WTC11 (cell line): ENCODE measurements at regions not wholly inside any gene's neighbourhood (a gene's known extent, or its start where the extent isn't known, plus 50 kb on each side); places are given as distances from the start of the nearest gene placed in this dataset.

ENCODE experiments used
- ATAC-seq: fragments of 200-7000 bp; cut with Tn5 transposase; 2 replicates; pipeline ENCODE4 v1.10.0; 2021; ENCODE audit warnings: mild to moderate bottlenecking, moderate library complexity
- CTCF ChIA-PET: fragments of 300-600 bp; sonication (Branson Sonifier 250); formaldehyde crosslinking; loops from one replicate; lab custom pipeline; 2021; ENCODE audit warnings: antibody characterized with exemption; lab: Charles Lee
- POLR2A ChIA-PET: fragments of 350-600 bp; sonication (Branson Sonifier 250); formaldehyde crosslinking; loops from one replicate; lab custom pipeline; 2021; ENCODE audit warnings: antibody characterized with exemption; lab: Charles Lee
- DNase-seq: peaks from one replicate; pipeline ENCODE4 v3.0.0; 2021; ENCODE audit warnings: low spot score
- H3K27ac Mint-ChIP-seq: 2 replicates; pipeline ENCODE4 v1.8.0; 2021; ENCODE audit warnings: mixed read lengths
- H3K27me3 Mint-ChIP-seq: 2 replicates; pipeline ENCODE4 v1.8.0; 2021; ENCODE audit warnings: low read depth, mild to moderate bottlenecking, moderate library complexity, mixed read lengths
- H3K36me3 Mint-ChIP-seq: 2 replicates; pipeline ENCODE4 v1.8.0; 2021; ENCODE audit warnings: mixed read lengths
- H3K4me1 Mint-ChIP-seq: 2 replicates; pipeline ENCODE4 v1.8.0; 2022; ENCODE audit warnings: mixed read lengths
- H3K4me3 Mint-ChIP-seq: 2 replicates; pipeline ENCODE4 v1.8.0; 2021; ENCODE audit warnings: mild to moderate bottlenecking, moderate library complexity, mixed read lengths
- H3K9me3 Mint-ChIP-seq: 2 replicates; pipeline ENCODE4 v1.8.0; 2021; ENCODE audit warnings: mixed read lengths
- AFF4 ChIP-seq: sonication (generic); formaldehyde crosslinking; IDR thresholded peaks from 2 replicates; pipeline ENCODE4 v1.8.1; 2023; ENCODE audit warnings: mild to moderate bottlenecking, missing genetic modification reagents, borderline replicate concordance
- ATF3 ChIP-seq: sonication (generic); formaldehyde crosslinking; conservative IDR thresholded peaks from 2 replicates; pipeline ENCODE4 v1.8.1; 2022; ENCODE audit warnings: mild to moderate bottlenecking, missing genetic modification reagents
- CREM ChIP-seq: sonication (generic); formaldehyde crosslinking; IDR thresholded peaks from 2 replicates; pipeline ENCODE4 v1.8.1; 2022; ENCODE audit warnings: mild to moderate bottlenecking, missing genetic modification reagents, moderate library complexity
- E2F4 ChIP-seq: sonication (generic); formaldehyde crosslinking; IDR thresholded peaks from 2 replicates; pipeline ENCODE4 v1.8.1; 2022; ENCODE audit warnings: low read depth, mild to moderate bottlenecking, moderate library complexity, missing genetic modification reagents, borderline replicate concordance
- EMX1 ChIP-seq: fragments of 250-450 bp; sonication (Bioruptor Pico); IDR thresholded peaks from 2 replicates; pipeline ENCODE4 v1.8.0; 2021; ENCODE audit warnings: mild to moderate bottlenecking
- HMGA2 ChIP-seq: fragments of 250-450 bp; sonication (Bioruptor Pico); IDR thresholded peaks from 2 replicates; pipeline ENCODE4 v1.4.0; 2021; ENCODE audit warnings: mild to moderate bottlenecking, moderate library complexity
- IRF1 ChIP-seq: sonication (generic); formaldehyde crosslinking; IDR thresholded peaks from 2 replicates; pipeline ENCODE4 v1.8.0; 2023; ENCODE audit warnings: missing genetic modification reagents
- MLX ChIP-seq: sonication (generic); formaldehyde crosslinking; IDR thresholded peaks from 2 replicates; pipeline ENCODE4 v1.8.1; 2023; ENCODE audit warnings: mild to moderate bottlenecking, missing genetic modification reagents, moderate library complexity
- MXD4 ChIP-seq: fragments of 250-450 bp; sonication (Bioruptor Pico); IDR thresholded peaks from 2 replicates; pipeline ENCODE4 v1.8.0; 2021; ENCODE audit warnings: mild to moderate bottlenecking, moderate library complexity, borderline replicate concordance
- MYBL2 ChIP-seq: sonication (generic); formaldehyde crosslinking; IDR thresholded peaks from 2 replicates; pipeline ENCODE4 v1.8.1; 2023; ENCODE audit warnings: mild to moderate bottlenecking, moderate library complexity, missing genetic modification reagents
- NR2C2 ChIP-seq: sonication (generic); formaldehyde crosslinking; IDR thresholded peaks from 2 replicates; pipeline ENCODE4 v1.8.0; 2022; ENCODE audit warnings: mild to moderate bottlenecking, missing genetic modification reagents
- NR3C1 ChIP-seq: sonication (generic); formaldehyde crosslinking; conservative IDR thresholded peaks from 2 replicates; pipeline ENCODE4 v1.8.1; 2023; ENCODE audit warnings: low read depth, mild to moderate bottlenecking, missing genetic modification reagents
- PRRX2 ChIP-seq: fragments of 250-450 bp; sonication (Bioruptor Pico); IDR thresholded peaks from 2 replicates; pipeline ENCODE4 v1.8.0; 2021; ENCODE audit warnings: mild to moderate bottlenecking
- RORB ChIP-seq: fragments of 250-450 bp; sonication (Bioruptor Pico); IDR thresholded peaks from 2 replicates; pipeline ENCODE4 v1.9.0; 2021; ENCODE audit warnings: mild to moderate bottlenecking
- SMAD3 ChIP-seq: sonication (generic); formaldehyde crosslinking; IDR thresholded peaks from 2 replicates; pipeline ENCODE4 v1.8.0; 2022; ENCODE audit warnings: missing genetic modification reagents, mild to moderate bottlenecking, borderline replicate concordance
- SMAD4 ChIP-seq: sonication (generic); formaldehyde crosslinking; IDR thresholded peaks from 2 replicates; pipeline ENCODE4 v1.8.0; 2022; ENCODE audit warnings: mild to moderate bottlenecking, missing genetic modification reagents
- SOX15 ChIP-seq: fragments of 250-450 bp; sonication (Bioruptor Pico); IDR thresholded peaks from 2 replicates; pipeline ENCODE4 v1.9.0; 2021; ENCODE audit warnings: mild to moderate bottlenecking
- USF1 ChIP-seq: sonication (generic); formaldehyde crosslinking; IDR thresholded peaks from 2 replicates; pipeline ENCODE4 v1.8.0; 2022; ENCODE audit warnings: mild to moderate bottlenecking, missing genetic modification reagents
- ZMAT4 ChIP-seq: fragments of 250-450 bp; sonication (Bioruptor Pico); IDR thresholded peaks from 2 replicates; pipeline ENCODE4 v1.9.0; 2021; ENCODE audit warnings: mild to moderate bottlenecking
- ZNF121 ChIP-seq: sonication (generic); formaldehyde crosslinking; IDR thresholded peaks from 2 replicates; pipeline ENCODE4 v1.8.0; 2023; ENCODE audit warnings: missing genetic modification reagents
- ZNF232 ChIP-seq: sonication (generic); formaldehyde crosslinking; IDR thresholded peaks from 2 replicates; pipeline ENCODE4 v1.8.0; 2022; ENCODE audit warnings: mild to moderate bottlenecking, missing genetic modification reagents
- ZNF317 ChIP-seq: sonication (generic); formaldehyde crosslinking; IDR thresholded peaks from 2 replicates; pipeline ENCODE4 v1.8.1; 2023; ENCODE audit warnings: low read depth, mild to moderate bottlenecking, moderate library complexity, missing genetic modification reagents, borderline replicate concordance
- ZNF671 ChIP-seq: fragments of 250-450 bp; sonication (Bioruptor Pico); IDR thresholded peaks from 2 replicates; pipeline ENCODE4 v1.8.0; 2021; ENCODE audit warnings: mild to moderate bottlenecking

GRCh38 chr2:196251132-196251531, 79.8 kb upstream of the STK17B start (continued):
- no peak for TF ChIP-seq ZNF317 (CRISPR knock-in tag)
- TF ChIP-seq ZNF671: no peak
- no peak for TF ChIP-seq HMGA2
- TF ChIP-seq, all 79 proteins: peak for 0

- Mint-ChIP-seq H3K27me3 (no peaks in the 10 kb centered on the region), H3K4me1 (no peaks in the 10 kb centered on the region), H3K4me3 (no peak overlapping the region), H3K27ac (no peak overlapping the region)
- POLR2A ChIA-PET: no interaction called here
- CTCF ChIA-PET: no interaction called here
- no peak for DNase-seq
- ATAC-seq: no peak
- TF ChIP-seq NR3C1 (CRISPR knock-in tag) (no peak), ZNF232 (no peak), PRRX2 (CRISPR knock-in tag) (no peak), ZNF671 (no peak), CREM (CRISPR knock-in tag) (no peak), ZNF121 (no peak), MYBL2 (no peak)
- TF ChIP-seq, all 79 proteins: peak for 0
- Mint-ChIP-seq H3K9me3 (no peaks in the 10 kb centered on the region), H3K36me3 (no peaks in the 10 kb centered on the region)
These were observed 81.2 kb upstream of the STK17B start for GRCh38 chr2:196252408-196253115.

- Mint-ChIP-seq H3K27me3 (no peaks in the 10 kb centered on the region), H3K27ac (no peak overlapping the region), H3K4me1 (no peaks in the 10 kb centered on the region), H3K4me3 (no peak overlapping the region), H3K36me3 (no peaks in the 10 kb centered on the region), H3K9me3 (no peaks in the 10 kb centered on the region)
- DNase-seq: no peak
- ATAC-seq: no peak
- ChIA-PET POLR2A (no interaction called here), CTCF (no interaction called here)
- no peak for TF ChIP-seq IRF1
- no peak for TF ChIP-seq NR2C2 (CRISPR knock-in tag)
- no peak for TF ChIP-seq ZNF671
- no peak for TF ChIP-seq EMX1 (CRISPR knock-in tag)
- no peak for TF ChIP-seq ZMAT4
- no peak for TF ChIP-seq ATF3
These were observed 81.7 kb upstream of the STK17B start for GRCh38 chr2:196253116-196253480.

GRCh38 chr2:196256585-196256984, 85.2 kb upstream of the STK17B start:
- DNase-seq (no peak), ATAC-seq (no peak)
- no peaks in the 10 kb centered on the region for H3K36me3 Mint-ChIP-seq
- H3K27me3 Mint-ChIP-seq: no peaks in the 10 kb centered on the region
- no peak overlapping the region for H3K4me3 Mint-ChIP-seq
- H3K27ac Mint-ChIP-seq: no peak overlapping the region
- POLR2A ChIA-PET: no interaction called here
- CTCF ChIA-PET: no interaction called here
- TF ChIP-seq MLX: no peak
- TF ChIP-seq AFF4: no peak
- no peak for TF ChIP-seq SMAD4 (CRISPR knock-in tag)
- TF ChIP-seq SMAD3 (CRISPR knock-in tag): no peak
- TF ChIP-seq SOX15: no peak
- TF ChIP-seq MXD4 (CRISPR knock-in tag): no peak
- TF ChIP-seq ZNF121: no peak
- no peak for TF ChIP-seq E2F4 (CRISPR knock-in tag)
- no peak for TF ChIP-seq USF1 (CRISPR knock-in tag)
- no peak for TF ChIP-seq RORB (CRISPR knock-in tag)
- TF ChIP-seq, all 79 proteins: peak for 0
- no peaks in the 10 kb centered on the region for H3K9me3 Mint-ChIP-seq
- peaks cover 15% of the 10 kb centered on the region for H3K4me1 Mint-ChIP-seq
